ENCODE measurements at regions not wholly inside any gene's neighbourhood (a gene's known extent, or its start where the extent isn't known, plus 50 kb on each side); places are given as distances from the start of the nearest gene placed in this dataset.

DNA sequence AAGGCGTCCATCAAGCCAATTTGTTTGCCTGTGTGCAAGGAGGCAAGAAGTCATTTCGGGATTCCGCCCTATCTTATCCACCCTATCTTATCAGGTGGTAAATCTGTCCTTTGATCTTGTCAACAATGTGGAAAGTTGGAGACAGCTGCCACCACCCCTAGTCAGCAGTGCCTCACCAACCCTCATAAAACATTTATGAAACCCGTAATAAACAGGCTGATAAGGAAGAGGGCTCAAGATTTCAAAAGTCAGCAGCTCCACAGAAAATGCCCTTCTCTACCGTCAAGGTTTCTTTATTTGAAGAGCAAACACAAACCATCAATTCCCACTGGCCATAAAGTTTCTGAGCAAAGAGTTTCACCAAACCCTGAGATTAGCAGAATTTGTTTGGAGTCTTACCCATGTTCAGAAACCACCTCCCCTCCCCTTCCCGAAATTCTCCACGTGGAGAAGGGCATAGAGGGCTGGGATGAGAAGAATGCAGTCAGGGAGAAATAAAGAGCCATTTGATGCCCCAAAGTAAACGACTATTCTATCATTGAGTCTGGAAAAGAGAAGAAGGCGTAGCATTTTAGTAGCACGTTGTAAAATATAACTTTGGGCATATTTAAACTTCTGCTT, 196.0 kb upstream of the GPR12 start:
- intact Hi-C loops (cut with DNase I; ENCODE audit: low total_unique reads) = no loop called here
- DNase-seq = no peak
- no peak for TF ChIP-seq POLR2A (IDR thresholded peaks at IDR 0.05)
- TF ChIP-seq, protein P1, sequence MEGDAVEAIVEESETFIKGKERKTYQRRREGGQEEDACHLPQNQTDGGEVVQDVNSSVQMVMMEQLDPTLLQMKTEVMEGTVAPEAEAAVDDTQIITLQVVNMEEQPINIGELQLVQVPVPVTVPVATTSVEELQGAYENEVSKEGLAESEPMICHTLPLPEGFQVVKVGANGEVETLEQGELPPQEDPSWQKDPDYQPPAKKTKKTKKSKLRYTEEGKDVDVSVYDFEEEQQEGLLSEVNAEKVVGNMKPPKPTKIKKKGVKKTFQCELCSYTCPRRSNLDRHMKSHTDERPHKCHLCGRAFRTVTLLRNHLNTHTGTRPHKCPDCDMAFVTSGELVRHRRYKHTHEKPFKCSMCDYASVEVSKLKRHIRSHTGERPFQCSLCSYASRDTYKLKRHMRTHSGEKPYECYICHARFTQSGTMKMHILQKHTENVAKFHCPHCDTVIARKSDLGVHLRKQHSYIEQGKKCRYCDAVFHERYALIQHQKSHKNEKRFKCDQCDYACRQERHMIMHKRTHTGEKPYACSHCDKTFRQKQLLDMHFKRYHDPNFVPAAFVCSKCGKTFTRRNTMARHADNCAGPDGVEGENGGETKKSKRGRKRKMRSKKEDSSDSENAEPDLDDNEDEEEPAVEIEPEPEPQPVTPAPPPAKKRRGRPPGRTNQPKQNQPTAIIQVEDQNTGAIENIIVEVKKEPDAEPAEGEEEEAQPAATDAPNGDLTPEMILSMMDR (IDR thresholded peaks at IDR 0.05) = no peak
- WGBS, 2 donors = 44 to 45% methylated on average over 10 of the region's 10 CpGs
- H3K27me3 ChIP-seq = no peaks in the 10 kb centered on the region
- H3K4me3 ChIP-seq = no peak overlapping the region
- no peaks in the 10 kb centered on the region for H3K36me3 ChIP-seq (ENCODE audit: low read depth, missing control alignments)
- no peaks in the 10 kb centered on the region for H3K4me1 ChIP-seq
- H3K27ac ChIP-seq = no peak overlapping the region
- H3K9me3 ChIP-seq = no peaks in the 10 kb centered on the region

DNA sequence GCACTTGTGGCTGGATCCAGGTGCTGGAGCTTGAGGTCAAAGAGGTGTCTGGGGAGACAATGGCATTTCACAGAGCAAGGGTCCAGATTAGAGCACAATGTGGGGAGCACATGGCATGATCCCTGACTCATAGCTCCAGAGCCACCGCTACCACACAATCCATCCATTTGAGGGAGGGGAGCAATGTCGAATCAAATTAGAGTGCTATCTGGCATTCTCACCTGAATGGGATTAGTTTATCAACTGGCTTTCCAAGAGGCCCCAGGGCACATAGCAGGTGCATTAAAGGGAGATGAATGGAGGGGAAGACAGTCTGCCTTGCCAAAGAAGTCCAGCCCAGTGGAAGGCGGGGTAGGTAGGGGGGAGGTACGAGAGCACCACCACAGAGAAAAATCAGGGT, 194.4 kb upstream of the GPR12 start:
- Histone ChIP-seq H3K27me3 (no peaks in the 10 kb centered on the region), H3K9me3 (no peaks in the 10 kb centered on the region), H3K4me3 (no peak overlapping the region), H3K4me1 (no peaks in the 10 kb centered on the region), H3K36me3 (ENCODE audit: low read depth, missing control alignments) (no peaks in the 10 kb centered on the region), H3K27ac (no peak overlapping the region)
- WGBS, 2 donors = 83 to 84% methylated on average over 4 of the region's 4 CpGs
- no peak for TF ChIP-seq POLR2A (IDR thresholded peaks at IDR 0.05)
- intact Hi-C loops (cut with DNase I; ENCODE audit: low total_unique reads) = no loop called here
- DNase-seq = no peak

DNA sequence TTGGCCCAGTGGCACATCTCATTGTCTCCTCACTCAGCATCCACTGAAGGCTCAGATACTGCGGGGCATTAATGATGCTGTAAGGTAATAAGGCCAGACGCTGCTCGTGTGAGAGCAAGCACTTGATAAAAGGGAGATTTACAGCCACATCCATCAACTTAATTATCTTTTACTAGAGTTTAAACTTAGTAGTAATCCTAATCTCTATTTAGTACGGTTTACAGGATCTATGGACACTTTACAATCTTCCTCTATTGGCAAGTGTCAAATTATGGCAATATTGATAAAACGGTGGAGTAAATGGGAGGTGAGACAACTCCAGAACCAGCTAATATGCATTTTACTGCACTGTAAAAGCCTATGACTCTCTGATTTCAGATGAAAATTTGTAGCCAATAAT, 192.7 kb upstream of the GPR12 start:
- intact Hi-C loops (cut with DNase I; ENCODE audit: low total_unique reads) = no loop called here
- H3K4me3 ChIP-seq = no peak overlapping the region
- H3K9me3 ChIP-seq = no peaks in the 10 kb centered on the region
- WGBS, 2 donors = 89 to 90% methylated on average over 5 of the region's 5 CpGs
- no peak for TF ChIP-seq POLR2A (IDR thresholded peaks at IDR 0.05)
- TF ChIP-seq, protein P1 (IDR thresholded peaks at IDR 0.05) = no peak
- DNase-seq = no peak
- H3K36me3 ChIP-seq (ENCODE audit: low read depth, missing control alignments) = no peaks in the 10 kb centered on the region
- no peak overlapping the region for H3K27ac ChIP-seq
- no peaks in the 10 kb centered on the region for H3K4me1 ChIP-seq
- no peaks in the 10 kb centered on the region for H3K27me3 ChIP-seq

DNA sequence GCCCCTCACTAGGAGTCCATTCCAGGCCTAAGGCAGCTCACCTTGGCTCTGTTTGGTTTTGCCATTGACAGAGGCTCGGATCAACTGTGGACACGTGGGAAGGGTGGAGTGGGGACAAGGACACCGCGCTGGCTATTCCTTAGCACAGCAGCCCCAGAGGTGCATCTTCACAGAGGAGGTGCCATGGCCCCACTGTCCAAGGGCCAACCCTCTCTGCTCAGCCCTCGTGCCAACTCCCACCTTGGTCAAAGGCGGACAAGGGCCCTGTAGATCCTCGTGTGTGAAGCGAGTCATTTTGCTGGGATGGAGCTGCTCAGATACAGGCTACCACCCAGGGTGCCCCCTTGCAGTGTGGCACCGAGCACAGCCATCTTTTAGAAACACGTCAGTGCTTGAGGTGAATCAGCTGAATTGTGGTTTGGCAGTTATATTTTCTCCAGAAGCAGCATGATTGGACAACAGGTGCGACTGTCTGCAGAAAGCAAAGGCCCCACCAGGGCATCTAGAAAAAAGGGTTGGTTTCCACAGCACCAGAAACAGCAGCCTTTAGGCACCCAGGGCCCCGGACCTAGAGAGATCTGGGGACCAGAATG, 192.1 kb upstream of the GPR12 start:
- TF ChIP-seq, protein P1 (IDR thresholded peaks at IDR 0.05) = no peak
- no peak overlapping the region for H3K27ac ChIP-seq
- no peaks in the 10 kb centered on the region for H3K4me1 ChIP-seq
- no peak for DNase-seq
- H3K36me3 ChIP-seq (ENCODE audit: low read depth, missing control alignments) = no peaks in the 10 kb centered on the region
- no peak overlapping the region for H3K4me3 ChIP-seq
- intact Hi-C loops (cut with DNase I; ENCODE audit: low total_unique reads) = no loop called here
- no peaks in the 10 kb centered on the region for H3K27me3 ChIP-seq
- 84 to 93% methylated on average over 11 to 12 of the region's 12 CpGs for WGBS, 2 donors
- H3K9me3 ChIP-seq = no peaks in the 10 kb centered on the region

DNA sequence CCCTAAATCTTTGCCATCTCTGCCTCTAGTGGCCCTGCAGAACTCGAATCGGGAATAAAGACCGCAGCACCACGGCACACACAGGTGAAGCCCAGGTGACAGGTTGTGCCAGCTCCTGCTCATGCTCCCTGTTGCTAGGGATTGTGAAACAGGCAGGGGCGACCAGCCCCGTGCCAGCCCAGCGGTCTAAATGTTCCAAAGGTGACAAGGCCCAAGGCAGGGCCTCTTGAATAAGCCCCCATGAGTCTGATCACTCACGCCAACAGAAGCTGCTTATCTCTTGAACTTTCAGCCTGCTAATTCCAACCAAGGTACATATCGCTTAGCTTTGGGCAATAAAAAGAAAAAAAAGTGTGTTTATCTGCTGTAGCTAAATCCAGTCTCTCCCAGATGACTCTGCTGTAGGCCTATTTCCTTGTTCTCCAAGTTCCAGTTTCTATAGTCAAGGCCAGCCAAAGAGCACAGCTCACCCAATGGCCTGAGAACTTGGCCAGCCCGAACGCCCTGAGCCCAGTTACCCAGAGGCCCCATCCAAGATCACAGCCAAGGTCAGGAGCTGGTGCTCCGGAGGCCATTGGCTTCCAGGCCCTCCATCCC, 191.1 kb upstream of the GPR12 start:
- Histone ChIP-seq H3K4me3 (no peak overlapping the region), H3K4me1 (no peaks in the 10 kb centered on the region), H3K36me3 (ENCODE audit: low read depth, missing control alignments) (no peaks in the 10 kb centered on the region), H3K27ac (no peak overlapping the region), H3K27me3 (no peaks in the 10 kb centered on the region), H3K9me3 (no peaks in the 10 kb centered on the region)
- 54 to 64% methylated on average over 8 to 12 of the region's 12 CpGs for WGBS, 2 donors
- TF ChIP-seq, protein P1 (IDR thresholded peaks at IDR 0.05) = no peak
- TF ChIP-seq POLR2A (IDR thresholded peaks at IDR 0.05) = no peak
- peak; percentile 33 for DNase-seq
- intact Hi-C loops (cut with DNase I; ENCODE audit: low total_unique reads) = no loop called here
